ENCODE measurements at regions not wholly inside any gene's neighbourhood (a gene's known extent, or its start where the extent isn't known, plus 50 kb on each side); places are given as distances from the start of the nearest gene placed in this dataset.

DNA sequence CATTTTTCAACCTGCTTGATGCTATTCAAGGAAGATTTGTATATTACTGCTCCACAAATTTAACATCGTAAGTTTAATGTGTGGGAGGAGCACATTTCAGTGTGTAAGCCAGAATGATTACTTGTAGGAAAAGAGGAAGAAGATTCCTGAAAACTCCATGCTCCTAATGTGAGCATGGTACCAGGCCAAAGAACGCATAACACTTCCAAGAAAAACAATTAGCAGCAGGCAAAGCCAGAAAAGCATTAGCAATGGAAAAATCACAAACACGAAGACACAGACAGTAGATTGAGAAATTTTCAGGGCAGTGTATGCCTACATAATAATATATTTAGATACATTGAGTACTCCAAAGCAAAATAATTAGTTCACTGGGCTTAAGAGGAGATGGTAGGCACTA lies 96.6 kb upstream of the CBLB start:
- peak; percentile 84 for DNase-seq (ENCODE audit: low read depth, low spot score)
- ChIA-PET POLR2A (no interaction called here), CTCF (no interaction called here)
- no peak for TF ChIP-seq CTCF (IDR thresholded peaks at IDR 0.05; ENCODE audit: insufficient read depth, low read length, missing control alignments)
- H3K4me3 ChIP-seq (ENCODE audit: low read depth, low read length) = no peak overlapping the region

DNA sequence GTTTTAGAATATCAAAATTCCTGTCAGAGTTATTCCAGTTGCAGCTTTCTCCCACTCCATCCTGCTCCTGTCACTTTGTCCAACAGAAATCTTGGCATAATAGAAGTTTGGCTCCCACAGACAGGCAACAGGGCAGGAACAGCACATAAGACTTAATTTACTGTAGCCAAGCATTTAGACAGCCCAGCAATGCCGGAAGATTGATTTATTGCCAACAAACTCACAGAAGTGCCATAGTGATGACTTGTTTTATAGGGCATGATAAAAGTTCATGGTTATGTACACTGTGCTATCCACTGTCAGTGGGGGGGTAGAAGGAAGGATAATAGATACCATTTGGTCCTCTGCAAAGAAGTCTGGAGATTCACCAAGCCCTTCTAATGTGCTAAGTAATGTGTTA lies 98.3 kb upstream of the CBLB start:
- no peak for TF ChIP-seq CTCF (IDR thresholded peaks at IDR 0.05; ENCODE audit: insufficient read depth, low read length, missing control alignments)
- ChIA-PET CTCF (interaction anchor here (1.5 kb wide), 1 partner anchor 10 kb away, joined by 3 read pairs; no protein-coding TSS in a partner anchor), POLR2A (no interaction called here)
- no peak for DNase-seq (ENCODE audit: low read depth, low spot score)
- no peak overlapping the region for H3K4me3 ChIP-seq (ENCODE audit: low read depth, low read length)

DNA sequence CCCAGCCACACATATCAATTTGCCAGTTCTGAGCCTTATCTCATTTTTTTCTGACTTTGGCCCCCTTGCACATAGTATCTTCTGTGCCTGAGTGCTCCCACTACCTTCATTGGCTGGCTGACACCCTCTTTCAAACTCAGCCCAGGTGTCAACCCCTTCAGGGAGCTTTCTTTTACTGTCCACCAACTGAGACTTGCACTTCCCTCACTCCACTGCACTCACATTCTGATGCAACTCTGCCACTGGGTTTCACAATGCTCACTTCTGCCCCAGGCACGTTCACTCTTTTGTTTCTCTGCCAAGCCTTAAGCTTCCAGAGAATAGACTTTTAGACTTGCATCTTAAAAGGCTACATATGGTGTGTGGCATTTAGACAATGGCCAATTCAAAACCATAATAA lies 101.5 kb upstream of the CBLB start:
- TF ChIP-seq CTCF (IDR thresholded peaks at IDR 0.05; ENCODE audit: insufficient read depth, low read length, missing control alignments) = no peak
- peak; percentile 51 for DNase-seq (ENCODE audit: low read depth, low spot score)
- no peak overlapping the region for H3K4me3 ChIP-seq (ENCODE audit: low read depth, low read length)
- ChIA-PET CTCF (interaction anchor here (1.1 kb wide), 1 partner anchor 11 kb away, joined by 4 read pairs; no protein-coding TSS in a partner anchor), POLR2A (no interaction called here)

- ChIA-PET POLR2A (no interaction called here), CTCF (no interaction called here)
- TF ChIP-seq CTCF (IDR thresholded peaks at IDR 0.05; ENCODE audit: insufficient read depth, low read length, missing control alignments) = no peak
- no peak for DNase-seq (ENCODE audit: low read depth, low spot score)
- H3K4me3 ChIP-seq (ENCODE audit: low read depth, low read length) = no peak overlapping the region
Measured at GRCh38 chr3:105972069-105972468, 103.3 kb upstream of the CBLB start.

DNA sequence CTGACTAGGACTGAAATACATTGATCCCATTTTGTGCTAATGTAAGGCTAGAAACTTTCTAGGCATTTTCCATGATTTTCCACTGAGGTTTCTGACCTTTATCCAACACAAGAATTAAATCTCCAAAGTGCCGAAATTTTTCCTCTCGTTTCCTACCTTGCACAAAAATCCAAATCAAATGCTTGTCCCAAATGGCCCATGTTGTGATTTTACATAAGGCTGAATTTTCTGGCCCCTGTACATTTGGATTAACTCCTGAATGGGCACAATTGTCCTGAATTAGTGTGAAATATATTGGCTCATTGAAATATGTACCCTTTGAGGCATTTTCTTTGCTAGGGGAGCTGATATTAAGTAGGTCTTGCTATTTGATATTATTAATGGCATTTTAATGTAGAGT lies 105.6 kb upstream of the CBLB start:
- H3K4me3 ChIP-seq (ENCODE audit: low read depth, low read length) = no peak overlapping the region
- POLR2A ChIA-PET = no interaction called here
- CTCF ChIA-PET = no interaction called here
- no peak for TF ChIP-seq CTCF (IDR thresholded peaks at IDR 0.05; ENCODE audit: insufficient read depth, low read length, missing control alignments)
- DNase-seq (ENCODE audit: low read depth, low spot score) = no peak

DNA sequence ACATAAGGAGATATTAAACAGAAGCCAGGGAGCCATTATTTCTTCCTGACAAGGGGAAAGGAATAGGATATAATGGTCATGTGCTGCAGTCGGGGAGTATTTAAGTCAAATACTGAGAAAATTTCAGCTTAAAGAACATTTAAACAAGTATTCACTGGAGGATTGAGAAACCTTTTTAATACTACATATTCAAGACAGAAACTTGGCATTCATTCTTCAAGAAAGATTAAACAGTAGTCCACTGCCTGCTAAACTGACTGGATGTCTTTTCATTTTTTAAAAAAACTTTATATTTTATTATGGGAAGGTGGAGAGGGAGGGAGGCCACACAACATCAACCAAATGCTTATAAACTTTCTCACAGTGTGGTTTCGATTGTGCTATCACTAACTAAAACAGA lies 107.4 kb upstream of the CBLB start:
- POLR2A ChIA-PET = no interaction called here
- TF ChIP-seq CTCF (IDR thresholded peaks at IDR 0.05; ENCODE audit: insufficient read depth, low read length, missing control alignments) = no peak
- DNase-seq (ENCODE audit: low read depth, low spot score) = no peak
- H3K4me3 ChIP-seq (ENCODE audit: low read depth, low read length) = no peak overlapping the region
- CTCF ChIA-PET = interaction anchor here (1.6 to 1.7 kb wide), 2 partner anchors 8 to 9 kb away, joined by 3 to 4 read pairs; no protein-coding TSS in a partner anchor

Measured in AG04449 (cell line).